Liver (tissue), 3 donors: ENCODE measurements at regions not wholly inside any gene's neighbourhood (a gene's known extent, or its start where the extent isn't known, plus 50 kb on each side); places are given as distances from the start of the nearest gene placed in this dataset.

ENCODE experiments used
- CTCF ChIP-seq: fragments of 150-350 bp; IDR thresholded peaks from 2 replicates; pipeline ENCODE4 v1.5.1; 2017; ENCODE audit warnings: improper control_type of control experiment, low read depth, low read length; ENCODE audit not compliant: missing input control
- JUND ChIP-seq, 2 donors: IDR thresholded peaks; 2 replicates each; pipeline ENCODE4 v1.6.1; 2016; ENCODE audit warnings: antibody characterized with exemption in 2 of 2
- RXRA ChIP-seq, 2 donors: IDR thresholded peaks; 2 replicates each; pipeline ENCODE4 v1.6.1; 2017 to 2018; ENCODE audit warnings: antibody characterized with exemption in 2 of 2, mild to moderate bottlenecking in 1 of 2
- SP1 ChIP-seq: IDR thresholded peaks from 2 replicates; pipeline ENCODE4 v1.6.1; 2018; ENCODE audit warnings: antibody characterized with exemption, mild to moderate bottlenecking
- TAF1 ChIP-seq: conservative IDR thresholded peaks from 2 replicates; pipeline ENCODE4 v1.6.1; 2016; ENCODE audit warnings: antibody characterized with exemption, mild to moderate bottlenecking
- YY1 ChIP-seq: IDR thresholded peaks from 2 replicates; pipeline ENCODE4 v1.6.1; 2016; ENCODE audit warnings: antibody characterized with exemption, mild to moderate bottlenecking
- TF ChIP-seq, protein P1 (sequence below): IDR thresholded peaks from 2 replicates; pipeline ENCODE4 v1.6.1; 2016; ENCODE audit warnings: antibody characterized with exemption, mild to moderate bottlenecking
- TF ChIP-seq, protein P2 (sequence below): IDR thresholded peaks from 2 replicates; pipeline ENCODE4 v1.6.1; 2016; ENCODE audit warnings: antibody characterized with exemption
- donor health status: healthy.
- donor health status: healthy.

DNA sequence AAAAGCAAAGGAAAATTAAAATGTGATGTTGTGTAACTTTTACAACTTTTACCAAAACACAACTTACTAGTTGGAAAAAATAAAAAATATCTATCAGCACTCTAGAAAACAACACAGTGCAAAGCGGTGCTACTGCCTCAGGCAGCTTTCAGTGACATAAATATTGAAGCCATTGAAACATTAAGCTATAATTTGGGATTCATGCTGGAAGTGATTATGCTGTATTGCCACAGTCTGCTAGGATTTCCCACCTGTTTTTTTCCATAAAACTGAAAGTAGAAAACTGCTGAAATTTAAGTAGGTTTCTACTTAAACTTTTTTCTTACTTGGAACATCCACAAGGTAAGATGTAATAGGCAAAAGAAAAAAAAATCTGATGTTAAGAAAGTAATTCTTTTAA lies 674.4 kb downstream of the KCNT2 start:
- TF ChIP-seq SP1 (no peak), CTCF (no peak), JUND (IDR thresholded peaks at IDR 0.05) (no peak), RXRA (IDR thresholded peaks at IDR 0.05) (no peak), TAF1 (no peak), YY1 (no peak)
- TF ChIP-seq, protein P1, sequence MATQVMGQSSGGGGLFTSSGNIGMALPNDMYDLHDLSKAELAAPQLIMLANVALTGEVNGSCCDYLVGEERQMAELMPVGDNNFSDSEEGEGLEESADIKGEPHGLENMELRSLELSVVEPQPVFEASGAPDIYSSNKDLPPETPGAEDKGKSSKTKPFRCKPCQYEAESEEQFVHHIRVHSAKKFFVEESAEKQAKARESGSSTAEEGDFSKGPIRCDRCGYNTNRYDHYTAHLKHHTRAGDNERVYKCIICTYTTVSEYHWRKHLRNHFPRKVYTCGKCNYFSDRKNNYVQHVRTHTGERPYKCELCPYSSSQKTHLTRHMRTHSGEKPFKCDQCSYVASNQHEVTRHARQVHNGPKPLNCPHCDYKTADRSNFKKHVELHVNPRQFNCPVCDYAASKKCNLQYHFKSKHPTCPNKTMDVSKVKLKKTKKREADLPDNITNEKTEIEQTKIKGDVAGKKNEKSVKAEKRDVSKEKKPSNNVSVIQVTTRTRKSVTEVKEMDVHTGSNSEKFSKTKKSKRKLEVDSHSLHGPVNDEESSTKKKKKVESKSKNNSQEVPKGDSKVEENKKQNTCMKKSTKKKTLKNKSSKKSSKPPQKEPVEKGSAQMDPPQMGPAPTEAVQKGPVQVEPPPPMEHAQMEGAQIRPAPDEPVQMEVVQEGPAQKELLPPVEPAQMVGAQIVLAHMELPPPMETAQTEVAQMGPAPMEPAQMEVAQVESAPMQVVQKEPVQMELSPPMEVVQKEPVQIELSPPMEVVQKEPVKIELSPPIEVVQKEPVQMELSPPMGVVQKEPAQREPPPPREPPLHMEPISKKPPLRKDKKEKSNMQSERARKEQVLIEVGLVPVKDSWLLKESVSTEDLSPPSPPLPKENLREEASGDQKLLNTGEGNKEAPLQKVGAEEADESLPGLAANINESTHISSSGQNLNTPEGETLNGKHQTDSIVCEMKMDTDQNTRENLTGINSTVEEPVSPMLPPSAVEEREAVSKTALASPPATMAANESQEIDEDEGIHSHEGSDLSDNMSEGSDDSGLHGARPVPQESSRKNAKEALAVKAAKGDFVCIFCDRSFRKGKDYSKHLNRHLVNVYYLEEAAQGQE, result no peak
- TF ChIP-seq, protein P2, sequence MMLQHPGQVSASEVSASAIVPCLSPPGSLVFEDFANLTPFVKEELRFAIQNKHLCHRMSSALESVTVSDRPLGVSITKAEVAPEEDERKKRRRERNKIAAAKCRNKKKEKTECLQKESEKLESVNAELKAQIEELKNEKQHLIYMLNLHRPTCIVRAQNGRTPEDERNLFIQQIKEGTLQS, result no peak
